H1 (cell line): ENCODE measurements at regions not wholly inside any gene's neighbourhood (a gene's known extent, or its start where the extent isn't known, plus 50 kb on each side); places are given as distances from the start of the nearest gene placed in this dataset.

Source experiments
- CTCF ChIA-PET: fragments of 300-600 bp; sonication (Branson Sonifier 250); formaldehyde crosslinking; loops from one replicate; lab custom pipeline; 2021; ENCODE audit not compliant: partially characterized antibody; lab: Charles Lee
- POLR2A ChIA-PET: fragments of 300-600 bp; sonication (Branson Sonifier 250); formaldehyde crosslinking; loops from one replicate; lab custom pipeline; 2021; ENCODE audit warnings: inconsistent platforms; ENCODE audit not compliant: partially characterized antibody; lab: Charles Lee
- DNase-seq, 2 experiments: peaks; one replicate each; pipeline versions ENCODE4 v3.0.0 to v3.0.0-alpha.2; 2010 to 2022; ENCODE audit warnings: low spot score in 2 of 2, low read depth in 1 of 2, mixed read lengths in 1 of 2
- FAIRE-seq: peaks from 2 replicates; lab custom pipeline; 2011; peaks lifted over from hg19 to GRCh38; lab: Jason Lieb, UNC
- H2AFZ ChIP-seq: 2 replicates; pipeline ENCODE4 v1.8.1; 2012; ENCODE audit warnings: low read length, inconsistent platforms
- H2AK5ac ChIP-seq: 2 replicates; pipeline ENCODE4 v1.6.1; 2013; ENCODE audit warnings: low read depth, low read length
- H2BK120ac ChIP-seq: replicated peaks from 2 replicates; pipeline ENCODE3; 2013; ENCODE audit warnings: low read depth, low read length, inconsistent platforms
- H2BK12ac ChIP-seq: 2 replicates; pipeline ENCODE4 v1.6.1; 2013; ENCODE audit warnings: low read depth, low read length
- H2BK15ac ChIP-seq: 2 replicates; pipeline ENCODE4 v1.6.1; 2013; ENCODE audit warnings: low read length
- H2BK20ac ChIP-seq: 2 replicates; pipeline ENCODE4 v1.6.1; 2013; ENCODE audit warnings: low read length
- H2BK5ac ChIP-seq: 2 replicates; pipeline ENCODE4 v1.6.1; 2013; ENCODE audit warnings: low read depth, low read length
- H3K14ac ChIP-seq: 2 replicates; pipeline ENCODE4 v1.6.1; 2013; ENCODE audit warnings: inconsistent platforms; ENCODE audit not compliant: insufficient read length
- H3K18ac ChIP-seq: 2 replicates; pipeline ENCODE4 v1.6.1; 2013; ENCODE audit warnings: low read length; ENCODE audit errors: extremely low read depth
- H3K23ac ChIP-seq: 2 replicates; pipeline ENCODE4 v1.6.1; 2013; ENCODE audit warnings: inconsistent platforms; ENCODE audit not compliant: insufficient read length
- H3K23me2 ChIP-seq: 2 replicates; pipeline ENCODE4 v1.6.1; 2013; ENCODE audit warnings: low read depth, low read length
- H3K27ac ChIP-seq: 2 replicates; pipeline ENCODE4 v1.6.1; 2011; ENCODE audit warnings: low read depth, low read length, inconsistent platforms
- H3K27me3 ChIP-seq, 4 experiments: replicated peaks in 1 of 4; 1 replicate in 1 of 4; 2 replicates in 3 of 4; pipeline versions ENCODE4 v1.6.1 to v1.8.1; 2011 to 2013; ENCODE audit warnings: low read length in 3 of 4, mild to moderate bottlenecking in 3 of 4, inconsistent platforms in 2 of 4, mixed read lengths in 2 of 4, moderate library complexity in 1 of 4; ENCODE audit not compliant: control insufficient read depth in 3 of 4, insufficient read depth in 3 of 4; ENCODE audit errors: extremely low read depth in 1 of 4
- H3K36me3 ChIP-seq, 4 experiments: 2 replicates each; pipeline versions ENCODE4 v1.6.1 to v1.8.1; 2011 to 2013; ENCODE audit warnings: mild to moderate bottlenecking in 4 of 4, low read length in 3 of 4, moderate library complexity in 2 of 4, control low read depth in 1 of 4, inconsistent platforms in 1 of 4; ENCODE audit not compliant: insufficient read depth in 4 of 4, control insufficient read depth in 2 of 4
- H3K4ac ChIP-seq: replicated peaks from 2 replicates; pipeline ENCODE3; 2013; ENCODE audit warnings: low read length, low read depth, mixed read lengths, inconsistent platforms; ENCODE audit not compliant: insufficient read length
- H3K4me1 ChIP-seq, 4 experiments: replicated peaks in 1 of 4; 1 replicate in 1 of 4; 2 replicates in 3 of 4; pipeline versions ENCODE4 v1.6.1 to v1.8.1; 2011 to 2013; ENCODE audit warnings: low read length in 3 of 4, inconsistent platforms in 2 of 4, mixed read lengths in 1 of 4; ENCODE audit not compliant: insufficient read depth in 4 of 4, control insufficient read depth in 3 of 4
- H3K4me2 ChIP-seq, 2 experiments: 2 replicates each; pipeline versions ENCODE4 v1.6.1 to v1.8.1; 2011 to 2013; ENCODE audit warnings: low read depth in 2 of 2, low read length in 2 of 2, control low read depth in 1 of 2, inconsistent platforms in 1 of 2, mild to moderate bottlenecking in 1 of 2; ENCODE audit not compliant: insufficient read depth in 1 of 2
- H3K4me3 ChIP-seq, 4 experiments: fragments of 200-600, 300-600 bp in 1 of 4; sonication (generic), shearing (Covaris generic), sonication (Bioruptor Twin) in 1 of 4; 2 replicates each; pipeline versions ENCODE4 v1.5.1 to v1.8.1; 2011 to 2016; ENCODE audit warnings: low read length in 4 of 4, low read depth in 3 of 4, control low read depth in 2 of 4, inconsistent platforms in 2 of 4, mild to moderate bottlenecking in 2 of 4, mixed read lengths in 1 of 4, moderate library complexity in 1 of 4; ENCODE audit not compliant: insufficient read depth in 2 of 4; ENCODE audit errors: extremely low read depth in 1 of 4
- H3K56ac ChIP-seq: replicated peaks from 2 replicates; pipeline ENCODE3; 2013; ENCODE audit warnings: low read depth, mild to moderate bottlenecking, mixed read lengths, low read length, inconsistent platforms; ENCODE audit not compliant: insufficient read length
- H3K79me1 ChIP-seq: 2 replicates; pipeline ENCODE4 v1.6.1; 2013; ENCODE audit warnings: low read depth, low read length, control low read depth
- H3K79me2 ChIP-seq, 2 experiments: 2 replicates each; pipeline versions ENCODE4 v1.6.1 to v1.8.1; 2012 to 2013; ENCODE audit warnings: low read length in 2 of 2, mild to moderate bottlenecking in 2 of 2, inconsistent platforms in 1 of 2; ENCODE audit not compliant: insufficient read depth in 2 of 2, control insufficient read depth in 1 of 2
- H3K9ac ChIP-seq, 4 experiments: replicated peaks in 1 of 4; 1 replicate in 1 of 4; 2 replicates in 3 of 4; pipeline versions ENCODE4 v1.6.1 to v1.8.1; 2011 to 2013; ENCODE audit warnings: low read depth in 3 of 4, low read length in 3 of 4, control low read depth in 2 of 4, mild to moderate bottlenecking in 2 of 4, moderate library complexity in 2 of 4, inconsistent platforms in 1 of 4; ENCODE audit errors: extremely low read depth in 1 of 4
- H3K9me3 ChIP-seq, 2 experiments: 2 replicates each; pipeline versions ENCODE4 v1.6.1 to v1.8.1; 2012 to 2013; ENCODE audit warnings: mild to moderate bottlenecking in 2 of 2, moderate library complexity in 2 of 2, control low read depth in 1 of 2, inconsistent platforms in 1 of 2, low read depth in 1 of 2, low read length in 1 of 2, mixed read lengths in 1 of 2; ENCODE audit not compliant: insufficient read depth in 2 of 2
- H4K20me1 ChIP-seq, 2 experiments: replicated peaks in 1 of 2; 2 replicates each; pipeline versions ENCODE3 to v1.8.1; 2011 to 2013; ENCODE audit warnings: inconsistent platforms in 2 of 2, low read length in 2 of 2, mild to moderate bottlenecking in 1 of 2; ENCODE audit not compliant: insufficient read depth in 2 of 2, control insufficient read depth in 1 of 2
- H4K5ac ChIP-seq: 2 replicates; pipeline ENCODE4 v1.6.1; 2013; ENCODE audit warnings: low read length, low read depth, mixed read lengths, inconsistent platforms; ENCODE audit not compliant: insufficient read length
- H4K8ac ChIP-seq: 2 replicates; pipeline ENCODE4 v1.8.0; 2013; ENCODE audit warnings: mild to moderate bottlenecking, moderate library complexity, low read length, inconsistent platforms; ENCODE audit not compliant: insufficient read depth; ENCODE audit errors: extremely low read depth
- H4K91ac ChIP-seq: replicated peaks from 2 replicates; pipeline ENCODE3; 2013; ENCODE audit warnings: low read length, mixed read lengths, inconsistent platforms; ENCODE audit not compliant: insufficient read length
- BRCA1 ChIP-seq: IDR thresholded peaks from 2 replicates; pipeline ENCODE4 v1.6.1; 2012; ENCODE audit warnings: low read depth, low read length, improper control_type of control experiment
- FOSL1 ChIP-seq: IDR thresholded peaks from 2 replicates; pipeline ENCODE4 v1.6.1; 2011; ENCODE audit warnings: mild to moderate bottlenecking, low read depth, low read length, moderate library complexity; ENCODE audit not compliant: insufficient read depth
- GABPA ChIP-seq: IDR thresholded peaks from 2 replicates; pipeline ENCODE4 v1.6.1; 2011; ENCODE audit warnings: mild to moderate bottlenecking, low read length, moderate library complexity, borderline replicate concordance; ENCODE audit not compliant: insufficient read depth
- HDAC2 ChIP-seq, 2 experiments: fragments of 300-600 bp in 1 of 2; sonication (generic) in 1 of 2; IDR thresholded peaks; 2 replicates each; pipeline ENCODE4 v1.6.1; 2011 to 2012; ENCODE audit warnings: low read depth in 2 of 2, low read length in 2 of 2, mild to moderate bottlenecking in 2 of 2, moderate library complexity in 2 of 2, borderline replicate concordance in 1 of 2, inconsistent platforms in 1 of 2
- RBBP5 ChIP-seq: IDR thresholded peaks from 2 replicates; pipeline ENCODE4 v1.7.1; 2012; ENCODE audit warnings: low read depth, mild to moderate bottlenecking, inconsistent platforms, low read length, moderate library complexity, borderline replicate concordance
- RXRA ChIP-seq: IDR thresholded peaks from 2 replicates; pipeline ENCODE4 v1.6.1; 2011; ENCODE audit warnings: low read depth, mild to moderate bottlenecking, low read length, moderate library complexity; ENCODE audit not compliant: insufficient read depth
- SRF ChIP-seq: IDR thresholded peaks from 2 replicates; pipeline ENCODE4 v1.6.1; 2011; ENCODE audit warnings: mild to moderate bottlenecking, low read depth, low read length, moderate library complexity
- TAF1 ChIP-seq: IDR thresholded peaks from 2 replicates; pipeline ENCODE4 v1.6.1; 2011; ENCODE audit warnings: mild to moderate bottlenecking, low read depth, low read length
- TCF12 ChIP-seq: IDR thresholded peaks from 2 replicates; pipeline ENCODE4 v1.6.1; 2011; ENCODE audit warnings: low read depth, mild to moderate bottlenecking, low read length
- YY1 ChIP-seq: IDR thresholded peaks from 2 replicates; pipeline ENCODE4 v1.6.1; 2011; ENCODE audit warnings: low read depth, mild to moderate bottlenecking, low read length
- WGBS, 2 experiments: shearing (Covaris generic) in 1 of 2; methylation state at CpG; one replicate each; pipeline versions ENCODE4 v1.1.6 to v1.1.7; 2013 to 2015; ENCODE audit warnings: low lambda C conversion rate in 2 of 2, mixed read lengths in 2 of 2, inconsistent platforms in 1 of 2, low coverage in 1 of 2, missing lambda C conversion rate in 1 of 2; ENCODE audit not compliant: insufficient replicate concordance in 2 of 2, insufficient coverage in 1 of 2, insufficient read length in 1 of 2; ENCODE audit errors: extremely low coverage in 1 of 2, missing lambda C conversion rate in 1 of 2; 5-methylcytosine and 5-hydroxymethylcytosine counted together
- TF ChIP-seq, protein P1 (sequence below): IDR thresholded peaks from 2 replicates; pipeline ENCODE4 v1.6.1; 2012; ENCODE audit warnings: inconsistent platforms

DNA sequence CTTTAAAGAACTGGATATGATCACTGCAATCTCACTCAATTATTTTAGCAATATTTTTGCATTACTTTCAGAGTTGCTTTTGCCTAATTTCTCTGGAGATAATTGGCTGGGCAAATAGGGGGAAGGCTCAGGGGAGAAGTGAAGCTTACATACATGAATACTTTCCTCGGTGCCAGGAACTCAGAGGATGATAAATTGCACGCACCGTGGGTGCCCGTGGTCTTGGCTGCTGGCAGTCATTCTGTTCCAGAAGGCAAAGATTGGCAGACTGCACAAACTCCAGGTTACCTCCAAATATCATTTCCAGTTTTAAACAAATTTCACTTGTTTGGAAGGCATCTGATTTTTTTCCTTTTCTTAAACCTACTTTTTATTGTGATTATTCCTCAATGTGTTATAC is 197.8 kb upstream of the TMEM72 start:
- Histone ChIP-seq H2BK15ac (no peak overlapping the region), H3K79me2 (no peaks in the 10 kb centered on the region), H3K56ac (no peak overlapping the region), H2BK20ac (no peak overlapping the region), H3K4me3 (no peak overlapping the region), H3K9me3 (no peaks in the 10 kb centered on the region), H4K91ac (no peak overlapping the region), H4K20me1 (no peaks in the 10 kb centered on the region), H3K23me2 (no peaks in the 10 kb centered on the region), H2AK5ac (no peak overlapping the region), H3K27ac (no peak overlapping the region), H2AFZ (no peak overlapping the region), H3K18ac (no peak overlapping the region), H3K9ac (no peak overlapping the region), H3K14ac (no peak overlapping the region), H3K36me3 (no peaks in the 10 kb centered on the region), H3K4ac (no peak overlapping the region), H2BK12ac (no peak overlapping the region), H3K4me1 (no peaks in the 10 kb centered on the region), H2BK120ac (no peak overlapping the region), H2BK5ac (no peak overlapping the region), H4K5ac (no peak overlapping the region), H3K27me3 (no peaks in the 10 kb centered on the region), H3K23ac (no peak overlapping the region), H3K79me1 (no peaks in the 10 kb centered on the region), H3K4me2 (no peak overlapping the region), H4K8ac (no peak overlapping the region)
- TF ChIP-seq RXRA (no peak), FOSL1 (no peak), TAF1 (no peak), YY1 (no peak), GABPA (no peak), HDAC2 (IDR thresholded peaks at IDR 0.05; ENCODE audit: borderline replicate concordance in 1 of 2, low read depth in 2 of 2, low read length in 2 of 2) (no peak), BRCA1 (no peak), SRF (no peak), RBBP5 (no peak), TCF12 (no peak)
- TF ChIP-seq, protein P1, sequence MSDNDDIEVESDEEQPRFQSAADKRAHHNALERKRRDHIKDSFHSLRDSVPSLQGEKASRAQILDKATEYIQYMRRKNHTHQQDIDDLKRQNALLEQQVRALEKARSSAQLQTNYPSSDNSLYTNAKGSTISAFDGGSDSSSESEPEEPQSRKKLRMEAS, result no peak
- POLR2A ChIA-PET, result no interaction called here
- WGBS, 2 experiments, result 92% methylated on average over 4 of the region's 4 CpGs; no CpG with 5 or more reads in 1 of the 2 experiments
- FAIRE-seq, result no peak
- CTCF ChIA-PET, result no interaction called here
- no peak for DNase-seq
